Tibial artery (tissue), 4 donors: ENCODE measurements at regions not wholly inside any gene's neighbourhood (a gene's known extent, or its start where the extent isn't known, plus 50 kb on each side); places are given as distances from the start of the nearest gene placed in this dataset.

Experiments used
- DNase-seq, 2 donors: peaks; one replicate each; pipeline ENCODE4 v3.0.0-alpha.2; 2019
- H3K27ac ChIP-seq, 2 donors: fragments of 200-600 bp; sonication (generic) in 1 of 2; 1 replicate in 1 of 2; 2 replicates in 1 of 2; pipeline ENCODE4 v1.5.1; 2018 to 2019; ENCODE audit warnings: mild to moderate bottlenecking in 1 of 2
- H3K27me3 ChIP-seq, 2 donors: fragments of 200-600 bp; sonication (generic) in 1 of 2; one replicate each; pipeline versions ENCODE4 v1.5.1 to v1.6.0; 2016 to 2019
- H3K36me3 ChIP-seq, 3 donors: fragments of 200-600 bp; sonication (generic) in 2 of 3; one replicate each; pipeline ENCODE4 v1.5.1; 2016 to 2019; ENCODE audit warnings: mild to moderate bottlenecking in 2 of 3
- H3K4me1 ChIP-seq, 4 donors: fragments of 200-600 bp; sonication (generic) in 2 of 4; 1 replicate in 3 of 4; 2 replicates in 1 of 4; pipeline ENCODE4 v1.5.1; 2016 to 2019
- H3K4me3 ChIP-seq, 2 donors: fragments of 200-600 bp; sonication (generic) in 1 of 2; 1 replicate in 1 of 2; 2 replicates in 1 of 2; pipeline ENCODE4 v1.5.1; 2018 to 2019; ENCODE audit warnings: mild to moderate bottlenecking in 2 of 2
- H3K9me3 ChIP-seq, 3 donors: fragments of 200-600 bp; sonication (generic) in 1 of 3; one replicate each; pipeline ENCODE4 v1.5.1; 2016 to 2019
- CTCF ChIP-seq, 2 experiments: fragments of 200-600 bp in 1 of 2; fragments of 450-650 bp in 1 of 2; IDR thresholded peaks; one replicate each; pipeline ENCODE4 v1.5.1; 2017 to 2019; ENCODE audit warnings: antibody characterized with exemption in 2 of 2, mild to moderate bottlenecking in 1 of 2, moderate library complexity in 1 of 2
- intact Hi-C: fragments of 100-400 bp; cut with DNase I; formaldehyde crosslinking; loops from one replicate; pipeline ENCODE4 v1.15.0; 2023; ENCODE audit warnings: low total_unique reads

- intact Hi-C loops = no loop called here
- no peak for DNase-seq
- Histone ChIP-seq H3K36me3 (no peaks in the 10 kb centered on the region), H3K4me3 (no peak overlapping the region), H3K9me3 (no peaks in the 10 kb centered on the region), H3K27me3 (no peaks in the 10 kb centered on the region), H3K27ac (no peak overlapping the region), H3K4me1 (peaks cover 0 to 8% (median 0%) of the 10 kb centered on the region in 4 donors)
- TF ChIP-seq CTCF (IDR thresholded peaks at IDR 0.05) = no peak
These were observed 368.5 kb upstream of the SYNCRIP start for GRCh38 chr6:86010915-86011786.

- Histone ChIP-seq H3K27me3 (no peaks in the 10 kb centered on the region), H3K36me3 (no peaks in the 10 kb centered on the region), H3K27ac (no peak overlapping the region), H3K9me3 (no peaks in the 10 kb centered on the region), H3K4me3 (no peak overlapping the region), H3K4me1 (no peaks in the 10 kb centered on the region)
- no peak for DNase-seq
- TF ChIP-seq CTCF (IDR thresholded peaks at IDR 0.05) = no peak
- intact Hi-C loops = no loop called here
These were observed 354.5 kb upstream of the SYNCRIP start for GRCh38 chr6:85997206-85997605.

- Histone ChIP-seq H3K27ac (no peak overlapping the region), H3K36me3 (no peaks in the 10 kb centered on the region), H3K9me3 (no peaks in the 10 kb centered on the region), H3K4me1 (no peaks in the 10 kb centered on the region), H3K27me3 (no peaks in the 10 kb centered on the region), H3K4me3 (no peak overlapping the region)
- no peak for TF ChIP-seq CTCF (IDR thresholded peaks at IDR 0.05)
- DNase-seq = no peak
- intact Hi-C loops = no loop called here
These were observed 353.3 kb upstream of the SYNCRIP start for GRCh38 chr6:85996034-85996375.

- H3K27ac ChIP-seq = no peak overlapping the region
- no peaks in the 10 kb centered on the region for H3K9me3 ChIP-seq
- no peaks in the 10 kb centered on the region for H3K36me3 ChIP-seq
- no peak overlapping the region for H3K4me3 ChIP-seq
- no peak for TF ChIP-seq CTCF (IDR thresholded peaks at IDR 0.05)
- no peaks in the 10 kb centered on the region for H3K27me3 ChIP-seq
- intact Hi-C loops = no loop called here
- H3K4me1 ChIP-seq = no peaks in the 10 kb centered on the region
- no peak for DNase-seq
These were observed 352.8 kb upstream of the SYNCRIP start for GRCh38 chr6:85995339-85996033.

- H3K27ac ChIP-seq = no peak overlapping the region
- no peak for TF ChIP-seq CTCF (IDR thresholded peaks at IDR 0.05)
- DNase-seq = no peak
- no peaks in the 10 kb centered on the region for H3K27me3 ChIP-seq
- H3K4me1 ChIP-seq = no peaks in the 10 kb centered on the region
- no peak overlapping the region for H3K4me3 ChIP-seq
- intact Hi-C loops = no loop called here
- H3K9me3 ChIP-seq = peaks cover 0 to 24% (median 11%) of the 10 kb centered on the region in 3 donors
- no peaks in the 10 kb centered on the region for H3K36me3 ChIP-seq
These were observed 344.0 kb upstream of the SYNCRIP start for GRCh38 chr6:85986681-85987080.
